AG04449 (cell line): ENCODE measurements at regions not wholly inside any gene's neighbourhood (a gene's known extent, or its start where the extent isn't known, plus 50 kb on each side); places are given as distances from the start of the nearest gene placed in this dataset.

Experiments used
- CTCF ChIA-PET: fragments of 350-600 bp; formaldehyde crosslinking; extraction: SDS; loops from one replicate; lab custom pipeline; 2021; ENCODE audit warnings: antibody characterized with exemption; lab: Yijun Ruan, JAX
- POLR2A ChIA-PET: fragments of 400-600, 350-600 bp; formaldehyde crosslinking; extraction: SDS; loops from one replicate; lab custom pipeline; 2020; ENCODE audit warnings: antibody characterized with exemption, inconsistent platforms; lab: Yijun Ruan, JAX
- DNase-seq: peaks from one replicate; pipeline ENCODE4 v3.0.0-alpha.2; 2010; ENCODE audit warnings: low read depth, low spot score
- H3K4me3 ChIP-seq: 2 replicates; pipeline ENCODE4 v1.5.1; 2011; ENCODE audit warnings: low read depth, mild to moderate bottlenecking, control low read depth, low read length
- CTCF ChIP-seq: IDR thresholded peaks from one replicate; pipeline ENCODE4 v1.5.1; 2011; ENCODE audit warnings: mild to moderate bottlenecking, moderate library complexity, low read length, control low read depth, inconsistent platforms; ENCODE audit not compliant: insufficient read depth; ENCODE audit errors: missing control alignments

- DNase-seq = no peak
- no peak for TF ChIP-seq CTCF
- CTCF ChIA-PET = no interaction called here
- no peak overlapping the region for H3K4me3 ChIP-seq
- POLR2A ChIA-PET = no interaction called here
Observed at GRCh38 chr16:13397126-13397525, 495.7 kb downstream of the SHISA9 start.

- ChIA-PET POLR2A (no interaction called here), CTCF (no interaction called here)
- DNase-seq = no peak
- no peak for TF ChIP-seq CTCF
- no peak overlapping the region for H3K4me3 ChIP-seq
Observed at GRCh38 chr16:13401641-13402040, 500.2 kb downstream of the SHISA9 start.

- ChIA-PET CTCF (no interaction called here), POLR2A (no interaction called here)
- DNase-seq = no peak
- H3K4me3 ChIP-seq = no peak overlapping the region
- no peak for TF ChIP-seq CTCF
Observed at GRCh38 chr16:13402601-13403000, 501.2 kb downstream of the SHISA9 start.

GRCh38 chr16:13403326-13403725 lies 501.9 kb downstream of the SHISA9 start:
- DNase-seq = no peak
- ChIA-PET POLR2A (no interaction called here), CTCF (no interaction called here)
- no peak for TF ChIP-seq CTCF
- H3K4me3 ChIP-seq = no peak overlapping the region

GRCh38 chr16:13414154-13414553 lies 505.8 kb upstream of the ERCC4 start:
- ChIA-PET POLR2A (no interaction called here), CTCF (no interaction called here)
- DNase-seq = no peak
- no peak for TF ChIP-seq CTCF
- no peak overlapping the region for H3K4me3 ChIP-seq

- TF ChIP-seq CTCF = no peak
- CTCF ChIA-PET = no interaction called here
- DNase-seq = no peak
- POLR2A ChIA-PET = no interaction called here
- no peak overlapping the region for H3K4me3 ChIP-seq
Observed at GRCh38 chr16:13419589-13419988, 500.4 kb upstream of the ERCC4 start.

GRCh38 chr16:13421726-13422125 lies 498.2 kb upstream of the ERCC4 start:
- no peak for DNase-seq
- H3K4me3 ChIP-seq = no peak overlapping the region
- TF ChIP-seq CTCF = no peak
- ChIA-PET POLR2A (no interaction called here), CTCF (no interaction called here)
